GM21619 (cell line): ENCODE measurements at regions not wholly inside any gene's neighbourhood (a gene's known extent, or its start where the extent isn't known, plus 50 kb on each side); places are given as distances from the start of the nearest gene placed in this dataset.
A peak's percentile ranks its signal among the peaks of the same experiment; 100 is the strongest.
"Not testable (repeated sequence)": the region's sequence is repeated elsewhere in the genome, so short reads cannot be mapped to it uniquely, and the experiment has no call there.

Source experiments
- ATAC-seq: cut with Tn5 transposase; IDR thresholded peaks from one replicate; pipeline ENCODE4 v1.9.1; 2021; ENCODE audit not compliant: unreplicated experiment

DNA sequence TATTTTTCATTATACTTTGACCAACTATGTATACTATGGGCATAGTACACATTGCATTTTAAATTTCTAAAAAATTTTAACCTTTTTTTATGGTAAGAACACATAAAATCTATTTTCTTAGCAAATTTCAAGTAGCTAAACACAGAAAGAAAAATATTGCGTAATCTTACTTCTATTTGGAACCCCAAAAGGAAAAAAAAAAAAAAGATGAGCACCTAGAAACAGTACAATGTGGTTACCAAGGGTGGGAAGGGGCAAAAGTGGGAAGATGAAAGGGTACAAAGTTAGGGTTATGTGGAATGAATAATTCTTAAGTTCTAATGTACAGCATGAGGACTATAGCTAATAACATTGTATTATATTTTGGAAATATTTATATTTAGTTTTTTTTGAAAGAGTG lies 205.0 kb upstream of the EPHA4 start:
- ATAC-seq = no peak

- ATAC-seq = no peak
These were observed 203.0 kb upstream of the EPHA4 start for GRCh38 chr2:221775096-221775495.

DNA sequence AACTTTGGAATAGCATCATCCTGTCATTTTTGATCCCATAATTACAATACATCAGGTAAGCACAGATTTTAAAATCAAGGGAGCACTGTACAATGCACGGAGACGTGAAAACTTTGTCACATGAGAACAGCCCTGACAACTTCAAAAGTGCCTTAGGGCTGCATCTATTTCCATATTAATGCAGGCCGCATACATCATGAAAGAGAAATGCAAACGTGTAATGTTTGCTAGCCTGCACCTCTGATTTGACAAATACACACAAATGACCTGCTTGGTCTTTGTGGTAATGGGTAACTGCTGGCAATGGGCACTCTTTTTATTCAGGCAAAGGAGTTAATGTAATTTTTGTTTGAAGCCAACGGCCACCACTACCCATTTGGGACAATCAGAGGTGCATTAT lies 202.0 kb upstream of the EPHA4 start:
- ATAC-seq = no peak

DNA sequence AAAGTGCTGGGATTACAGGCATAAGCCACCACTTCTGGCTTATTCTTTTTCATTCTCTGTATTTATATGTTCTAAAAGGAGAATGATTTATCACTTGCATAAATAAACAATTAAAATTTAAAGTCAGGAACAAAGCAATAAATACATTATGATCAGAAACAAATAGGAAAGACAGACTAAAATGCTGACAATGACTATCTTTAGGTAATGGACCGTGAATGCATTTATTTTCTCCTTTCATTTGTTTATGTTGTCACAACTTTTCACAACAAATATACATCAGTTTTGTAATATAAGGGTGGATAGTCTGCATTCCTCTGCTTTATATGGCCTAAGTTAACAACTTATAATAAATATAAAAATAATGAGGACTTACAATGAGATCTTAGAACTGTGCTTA lies 199.2 kb upstream of the EPHA4 start:
- no peak for ATAC-seq

- ATAC-seq = no peak
These were observed 195.3 kb upstream of the EPHA4 start for GRCh38 chr2:221767106-221768012.

- ATAC-seq = no peak
These were observed 190.4 kb upstream of the EPHA4 start for GRCh38 chr2:221762496-221762895.

GRCh38 chr2:221761260-221761659 lies 189.2 kb upstream of the EPHA4 start:
- ATAC-seq = no peak

DNA sequence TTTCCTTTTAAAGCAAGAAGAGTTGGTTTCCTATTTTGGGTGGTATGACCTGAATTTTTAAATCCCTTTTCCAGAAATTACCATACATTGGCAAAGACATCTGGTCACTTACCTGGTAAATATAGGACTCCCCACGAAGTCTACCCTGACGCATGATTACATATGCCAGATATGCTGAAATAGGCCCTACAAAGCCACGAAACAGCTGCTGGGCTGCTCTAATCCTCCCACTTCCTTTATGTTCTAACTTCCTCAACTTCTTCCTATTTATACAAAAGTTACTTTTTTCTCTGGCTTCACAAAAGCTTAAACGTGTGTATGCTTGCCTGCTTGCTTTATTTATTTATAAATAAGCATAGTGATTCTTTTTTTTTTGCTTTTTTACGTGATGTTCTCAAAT lies 186.0 kb upstream of the EPHA4 start:
- no peak for ATAC-seq

GRCh38 chr2:221753401-221753800 lies 181.3 kb upstream of the EPHA4 start:
- no peak for ATAC-seq

- ATAC-seq = no peak
These were observed 180.7 kb upstream of the EPHA4 start for GRCh38 chr2:221752781-221753180.

DNA sequence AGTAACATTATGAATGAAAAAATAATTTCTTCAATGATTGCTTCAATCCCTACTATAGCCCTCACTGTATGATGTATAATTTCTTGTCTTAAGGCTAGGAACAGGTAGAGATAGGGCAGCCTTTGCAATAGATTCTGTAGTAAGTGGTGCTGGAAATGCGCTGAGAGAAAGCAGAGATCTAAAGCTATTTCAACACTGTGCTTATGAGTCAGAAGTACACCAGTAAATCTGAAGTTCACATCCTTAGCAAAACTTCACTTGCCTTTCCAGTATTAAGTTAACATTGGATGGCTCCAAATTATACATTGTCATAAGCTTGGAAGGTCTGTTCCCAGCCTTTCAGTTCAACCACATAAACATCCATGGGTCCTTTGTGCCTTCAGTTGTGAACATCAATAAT lies 178.2 kb upstream of the EPHA4 start:
- no peak for ATAC-seq

DNA sequence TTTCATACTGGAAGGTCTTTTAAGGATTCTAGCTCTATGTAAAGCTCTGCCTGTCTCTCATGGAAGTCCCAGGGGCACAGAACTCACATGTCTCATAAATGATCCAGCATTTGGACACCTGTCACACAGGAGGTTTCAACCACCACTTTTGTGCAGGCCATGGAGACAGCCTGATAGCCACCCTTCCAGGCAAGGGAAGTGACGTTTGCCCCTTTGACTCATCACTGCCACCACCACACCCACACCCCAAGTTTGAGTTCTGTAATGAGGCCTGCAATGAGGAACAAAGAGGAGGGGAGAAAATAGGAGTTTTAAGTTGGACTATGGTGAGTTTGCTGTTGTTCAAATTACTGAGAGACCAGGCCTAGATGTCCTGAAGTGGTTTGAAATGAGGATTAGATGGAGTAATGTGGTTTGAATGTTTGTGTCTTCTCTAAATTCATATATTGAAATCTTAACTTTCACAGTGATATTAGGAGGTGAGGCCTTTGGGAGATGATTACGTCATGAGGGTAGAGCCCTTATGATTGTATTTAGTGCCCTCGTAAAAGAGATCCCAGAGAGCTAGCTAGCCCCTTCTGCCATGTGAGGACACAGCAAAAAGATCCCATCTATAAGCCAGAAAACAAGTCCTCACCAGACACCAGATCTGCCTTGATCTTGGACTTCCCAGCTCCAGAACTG lies 175.3 kb upstream of the EPHA4 start:
- ATAC-seq = peak; percentile 74

DNA sequence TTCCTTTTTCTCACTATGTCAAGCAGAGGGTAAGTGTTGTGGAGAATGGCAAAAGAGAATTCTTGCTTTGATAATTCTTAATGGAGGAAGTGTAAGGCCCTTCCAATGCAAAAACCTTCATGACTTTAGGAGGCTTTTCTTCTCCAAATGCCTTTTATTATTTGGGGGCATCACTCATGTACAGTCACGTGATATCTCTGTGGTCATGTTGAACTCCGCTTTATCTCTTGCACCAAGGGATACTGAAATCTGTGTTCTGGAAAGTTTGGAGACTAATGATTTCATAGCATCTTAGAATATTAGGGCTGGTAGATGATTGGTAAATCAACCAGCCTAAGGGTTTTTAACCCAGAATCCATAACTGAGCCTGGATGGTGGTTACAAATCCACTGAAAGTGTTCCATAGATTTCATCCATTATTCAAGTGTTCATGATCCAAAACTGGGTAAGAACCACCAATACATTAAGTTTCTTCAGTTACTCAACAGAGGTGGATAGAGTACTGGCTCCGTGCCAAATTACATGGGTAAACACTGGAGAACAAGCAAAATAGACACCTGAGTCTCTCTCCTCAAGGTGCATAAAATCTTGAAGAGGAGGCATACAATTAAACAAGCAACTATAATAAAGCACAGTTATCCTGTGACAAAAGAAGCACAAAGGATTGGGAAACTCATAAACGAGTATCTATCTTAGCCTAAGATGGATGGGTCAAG lies 169.6 kb upstream of the EPHA4 start:
- ATAC-seq = no peak

- peak; percentile 96 for ATAC-seq
These were observed 159.5 kb upstream of the EPHA4 start for GRCh38 chr2:221731432-221732145.

DNA sequence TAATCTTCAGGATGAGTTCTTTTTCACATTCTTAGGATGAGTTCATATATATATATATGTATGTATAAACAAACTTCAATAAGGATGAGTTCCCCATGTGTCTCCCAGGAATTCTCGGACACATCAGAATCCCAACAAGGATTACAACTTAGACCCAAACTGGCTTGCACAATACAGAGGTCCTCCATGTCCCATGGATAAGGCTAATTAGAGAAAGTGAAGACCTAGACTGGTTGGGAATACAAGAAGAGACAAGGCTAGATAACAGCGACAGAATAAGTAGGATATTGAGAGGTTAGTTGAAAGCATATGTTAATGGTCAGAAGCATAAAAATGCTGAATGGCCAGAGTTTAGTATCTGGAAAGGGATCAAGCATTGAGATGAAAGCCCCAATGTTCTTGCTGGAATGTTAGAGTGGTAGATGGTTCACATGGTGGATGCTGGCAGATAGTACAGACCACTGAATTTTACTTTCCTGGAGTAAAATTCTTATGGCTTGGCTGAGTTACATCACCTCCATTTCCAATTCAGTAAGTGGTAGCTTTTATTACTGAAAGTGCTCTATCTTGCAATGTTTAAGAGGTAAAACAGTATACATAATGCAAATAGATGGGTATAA lies 154.9 kb upstream of the EPHA4 start:
- no peak for ATAC-seq

DNA sequence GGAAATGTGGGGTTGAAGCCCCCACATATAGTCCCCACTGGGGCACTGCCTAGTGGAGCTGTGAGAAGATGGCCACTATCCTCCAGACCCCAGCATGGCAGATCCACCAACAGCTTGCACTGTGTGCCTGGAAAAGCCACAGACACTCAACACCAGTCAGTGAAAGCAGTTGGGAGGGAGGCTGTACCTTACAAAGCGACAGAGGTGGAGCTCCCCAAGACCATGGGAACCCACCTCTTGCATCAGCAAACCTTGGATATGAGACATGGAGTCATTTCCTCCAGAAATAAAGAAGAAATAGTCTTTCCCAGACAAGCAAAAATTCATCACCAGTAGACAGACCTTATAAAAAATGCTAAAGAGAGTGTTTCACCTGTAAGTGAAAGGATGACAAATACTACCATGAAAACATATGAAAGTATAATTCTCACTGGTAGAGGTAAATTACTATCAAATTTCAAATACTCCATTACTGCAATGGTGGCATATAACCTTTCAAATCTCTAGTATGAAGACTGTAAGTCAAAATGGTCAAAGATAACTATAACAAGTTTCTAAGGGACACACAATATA lies 152.6 kb upstream of the EPHA4 start:
- ATAC-seq = no peak

- ATAC-seq = not testable (repeated sequence)
These were observed 152.0 kb upstream of the EPHA4 start for GRCh38 chr2:221724117-221724516.

GRCh38 chr2:221716426-221717303 lies 144.6 kb upstream of the EPHA4 start:
- ATAC-seq = no peak

DNA sequence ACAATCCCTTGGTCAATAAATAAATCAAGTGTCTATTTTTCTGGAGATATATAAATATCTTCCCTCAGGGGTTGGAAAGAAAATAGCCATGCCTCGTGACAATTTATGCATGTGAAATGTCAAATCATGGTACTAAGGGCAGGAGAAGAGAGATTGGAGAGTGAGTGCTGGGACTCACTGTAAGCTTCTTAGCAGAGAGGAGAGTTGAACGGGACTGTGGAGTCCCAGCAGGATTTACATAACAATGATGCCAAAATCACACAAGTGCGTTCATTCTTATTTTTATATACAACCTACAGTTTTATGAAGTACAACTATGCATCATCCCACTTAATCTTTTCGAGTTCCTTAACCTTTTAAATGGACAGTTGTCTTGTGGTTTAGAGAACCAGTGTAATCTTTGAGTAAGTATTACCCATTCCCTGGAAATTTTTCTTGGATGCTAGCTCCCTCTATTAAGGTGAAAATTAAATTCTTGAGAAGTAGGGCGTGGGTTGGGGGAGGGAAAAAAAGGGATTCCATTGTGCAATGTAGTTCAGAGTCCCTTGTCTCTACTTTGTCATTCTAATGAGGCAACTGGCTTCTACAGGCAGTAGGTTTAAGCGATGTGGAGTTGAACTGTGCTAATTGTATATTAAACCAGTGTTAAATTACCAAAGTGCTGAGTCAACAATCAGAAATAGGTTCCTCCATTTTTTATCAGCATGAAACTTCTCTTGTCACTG lies 143.6 kb upstream of the EPHA4 start:
- no peak for ATAC-seq
